ENCODE measurements at regions not wholly inside any gene's neighbourhood (a gene's known extent, or its start where the extent isn't known, plus 50 kb on each side); places are given as distances from the start of the nearest gene placed in this dataset.

- Histone ChIP-seq H3K27ac (ENCODE audit: low read depth in 1 of 2, low read length in 2 of 2) (no peak overlapping the region), H3K4me1 (ENCODE audit: insufficient read depth, low read length) (no peaks in the 10 kb centered on the region), H3K9me3 (ENCODE audit: control insufficient read depth in 1 of 2, insufficient read depth in 1 of 2, low read length in 2 of 2) (no peaks in the 10 kb centered on the region), H3K36me3 (ENCODE audit: insufficient read depth, low read length) (no peaks in the 10 kb centered on the region), H3K4me3 (ENCODE audit: low read length) (no peak overlapping the region), H3K27me3 (ENCODE audit: control insufficient read depth in 1 of 2, insufficient read depth in 2 of 2, low read length in 2 of 2) (no peaks in the 10 kb centered on the region)
- intact Hi-C loops (cut with DNase I, micrococcal nuclease), result no loop called here
- TF ChIP-seq CTCF (IDR thresholded peaks at IDR 0.05), result no peak
- Mint-ChIP-seq H3K4me1 (ENCODE audit: low read depth) (no peaks in the 10 kb centered on the region), H3K4me3 (no peak overlapping the region), H3K27me3 (peaks cover 9% of the 10 kb centered on the region), H3K9me3 (no peaks in the 10 kb centered on the region), H3K36me3 (ENCODE audit: low read depth) (no peaks in the 10 kb centered on the region), H3K27ac (no peak overlapping the region)
- POLR2A ChIA-PET, result no interaction called here
- CTCF ChIA-PET, result no interaction called here
- DNase-seq (no peak), ATAC-seq (ENCODE audit: poor library complexity) (no peak)
These were observed 833.0 kb downstream of the DIAPH3 start for GRCh38 chr13:59330764-59331163.

DNA sequence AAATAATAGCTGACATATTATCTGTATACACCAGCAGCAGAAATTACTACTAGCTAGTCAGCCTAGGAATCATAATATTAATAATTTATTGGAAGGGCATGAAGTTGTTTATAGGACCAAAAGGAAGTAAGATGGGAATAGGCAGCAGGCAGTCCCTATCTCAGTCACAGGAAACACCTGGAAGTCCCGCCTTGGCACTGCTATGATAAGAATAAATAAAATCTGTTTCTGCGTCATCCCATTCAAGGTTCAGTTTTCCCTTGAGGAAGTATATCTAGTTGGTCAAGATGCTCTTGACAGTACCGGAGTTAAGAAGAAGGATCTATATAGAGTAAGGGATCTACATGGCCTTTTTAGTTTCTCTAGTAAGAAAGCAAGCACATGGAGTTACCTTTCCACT lies 830.8 kb downstream of the DIAPH3 start:
- H3K4me3 Mint-ChIP-seq, result no peak overlapping the region
- Histone ChIP-seq H3K4me1 (ENCODE audit: insufficient read depth, low read length) (no peaks in the 10 kb centered on the region), H3K4me3 (ENCODE audit: low read length) (no peak overlapping the region), H3K9me3 (ENCODE audit: control insufficient read depth in 1 of 2, insufficient read depth in 1 of 2, low read length in 2 of 2) (no peaks in the 10 kb centered on the region), H3K36me3 (ENCODE audit: insufficient read depth, low read length) (no peaks in the 10 kb centered on the region), H3K27ac (ENCODE audit: low read depth in 1 of 2, low read length in 2 of 2) (no peak overlapping the region), H3K27me3 (ENCODE audit: control insufficient read depth in 1 of 2, insufficient read depth in 2 of 2, low read length in 2 of 2) (no peaks in the 10 kb centered on the region)
- ChIA-PET CTCF (no interaction called here), POLR2A (no interaction called here)
- H3K27ac Mint-ChIP-seq, result no peak overlapping the region
- no peak for DNase-seq
- no peaks in the 10 kb centered on the region for H3K9me3 Mint-ChIP-seq
- H3K27me3 Mint-ChIP-seq, result peaks cover 4% of the 10 kb centered on the region
- no peaks in the 10 kb centered on the region for H3K36me3 Mint-ChIP-seq (ENCODE audit: low read depth)
- intact Hi-C loops (cut with DNase I, micrococcal nuclease), result no loop called here
- no peak for TF ChIP-seq CTCF (IDR thresholded peaks at IDR 0.05)
- H3K4me1 Mint-ChIP-seq (ENCODE audit: low read depth), result no peaks in the 10 kb centered on the region
- ATAC-seq (ENCODE audit: poor library complexity), result no peak

DNA sequence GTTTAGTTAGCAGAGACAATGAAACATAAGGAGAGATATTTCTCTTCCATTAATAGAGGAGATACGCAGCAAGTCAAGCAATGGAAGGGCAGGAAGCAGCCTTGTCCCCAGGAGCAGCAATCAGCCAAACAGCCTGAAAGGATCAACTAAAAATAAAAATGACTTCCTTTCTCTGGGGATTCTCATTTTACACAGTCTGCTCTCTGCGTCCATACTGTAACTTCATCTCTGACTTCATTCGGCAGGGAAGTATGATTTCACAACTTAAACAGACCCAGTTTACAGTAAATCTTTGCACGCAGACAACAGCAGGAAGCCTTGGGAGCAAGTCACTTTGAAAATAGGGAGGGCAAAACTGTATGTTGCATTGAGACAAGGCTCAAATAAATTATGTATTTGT lies 826.7 kb downstream of the DIAPH3 start:
- Histone ChIP-seq H3K27me3 (ENCODE audit: control insufficient read depth in 1 of 2, insufficient read depth in 2 of 2, low read length in 2 of 2) (no peaks in the 10 kb centered on the region), H3K4me3 (ENCODE audit: low read length) (no peak overlapping the region), H3K9me3 (ENCODE audit: control insufficient read depth in 1 of 2, insufficient read depth in 1 of 2, low read length in 2 of 2) (no peaks in the 10 kb centered on the region), H3K27ac (ENCODE audit: low read depth in 1 of 2, low read length in 2 of 2) (no peak overlapping the region), H3K36me3 (ENCODE audit: insufficient read depth, low read length) (no peaks in the 10 kb centered on the region), H3K4me1 (ENCODE audit: insufficient read depth, low read length) (no peaks in the 10 kb centered on the region)
- H3K27me3 Mint-ChIP-seq, result peaks cover 4% of the 10 kb centered on the region
- ChIA-PET CTCF (no interaction called here), POLR2A (no interaction called here)
- no peak overlapping the region for H3K4me3 Mint-ChIP-seq
- DNase-seq, result no peak
- no peak for ATAC-seq (ENCODE audit: poor library complexity)
- TF ChIP-seq CTCF (IDR thresholded peaks at IDR 0.05), result no peak
- peaks cover 4% of the 10 kb centered on the region for H3K9me3 Mint-ChIP-seq
- H3K27ac Mint-ChIP-seq, result no peak overlapping the region
- intact Hi-C loops (cut with DNase I, micrococcal nuclease), result no loop called here
- no peaks in the 10 kb centered on the region for H3K36me3 Mint-ChIP-seq (ENCODE audit: low read depth)
- no peaks in the 10 kb centered on the region for H3K4me1 Mint-ChIP-seq (ENCODE audit: low read depth)

All from CD4-positive, alpha-beta T cell (primary cell).